Activated CD8-positive, alpha-beta T cell treated with anti-CD3 and anti-CD28 coated beads for 36 hours (primary cell): ENCODE measurements at regions not wholly inside any gene's neighbourhood (a gene's known extent, or its start where the extent isn't known, plus 50 kb on each side); places are given as distances from the start of the nearest gene placed in this dataset.
"Not testable (repeated sequence)": the region's sequence is repeated elsewhere in the genome, so short reads cannot be mapped to it uniquely, and the experiment has no call there.

Source experiments
- ATAC-seq: fragments of 200-7000 bp; cut with Tn5 transposase; one replicate; pipeline ENCODE4 v1.10.0; 2021; ENCODE audit warnings: mild to moderate bottlenecking, moderate library complexity
- CTCF ChIA-PET: fragments of 350-600 bp; sonication (Branson Sonifier 250); formaldehyde crosslinking; loops from one replicate; lab custom pipeline; 2021; ENCODE audit warnings: antibody characterized with exemption; lab: Charles Lee
- POLR2A ChIA-PET: fragments of 350-600 bp; sonication (Branson Sonifier 250); formaldehyde crosslinking; loops from one replicate; lab custom pipeline; 2021; ENCODE audit warnings: antibody characterized with exemption; lab: Charles Lee
- DNase-seq: peaks from one replicate; pipeline ENCODE4 v3.0.0-alpha.2; 2020
- H3K27ac Mint-ChIP-seq: one replicate; pipeline ENCODE4 v1.8.0; 2021; ENCODE audit warnings: mild to moderate bottlenecking, mixed read lengths
- H3K27me3 Mint-ChIP-seq: one replicate; pipeline ENCODE4 v1.8.0; 2021; ENCODE audit warnings: mixed read lengths
- H3K36me3 Mint-ChIP-seq: one replicate; pipeline ENCODE4 v1.8.0; 2021; ENCODE audit warnings: low read depth, mixed read lengths
- H3K4me1 Mint-ChIP-seq: one replicate; pipeline ENCODE4 v1.8.0; 2021; ENCODE audit warnings: low read depth, mixed read lengths
- H3K4me3 Mint-ChIP-seq: one replicate; pipeline ENCODE4 v1.8.0; 2021; ENCODE audit warnings: mild to moderate bottlenecking, moderate library complexity, mixed read lengths
- H3K9me3 Mint-ChIP-seq: one replicate; pipeline ENCODE4 v1.8.0; 2021; ENCODE audit warnings: mixed read lengths
- intact Hi-C: fragments of 100-400 bp; cut with micrococcal nuclease; formaldehyde crosslinking; loops from one replicate; pipeline ENCODE4 v1.10.0; 2022
- TF ChIP-seq, protein P1 (sequence below): fragments of 200-600 bp; IDR thresholded peaks from one replicate; pipeline ENCODE4 v1.8.0; 2022; ENCODE audit warnings: antibody characterized with exemption, mild to moderate bottlenecking

DNA sequence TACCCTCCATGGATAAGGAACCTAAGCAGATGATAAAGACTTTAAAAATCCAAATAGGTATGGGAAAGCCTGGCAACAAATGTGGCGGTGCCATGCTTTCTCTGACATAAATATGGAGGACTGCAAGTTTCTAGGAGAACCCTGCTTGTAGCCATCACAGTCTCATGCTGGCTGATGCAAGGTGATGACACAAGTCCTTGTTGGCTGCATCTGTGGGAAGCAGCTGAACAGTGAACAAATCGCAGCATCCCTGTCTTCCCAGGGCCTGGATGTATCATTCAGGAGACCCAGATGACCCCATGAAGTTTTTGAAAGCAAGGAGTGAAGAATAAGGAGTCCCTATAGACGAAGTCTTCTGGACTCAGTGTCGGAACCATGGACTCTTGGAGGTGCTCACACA is 234.4 kb upstream of the HS3ST1 start:
- no peaks in the 10 kb centered on the region for H3K36me3 Mint-ChIP-seq
- DNase-seq (no peak), ATAC-seq (no peak)
- H3K4me3 Mint-ChIP-seq, result no peak overlapping the region
- peaks cover 2% of the 10 kb centered on the region for H3K27me3 Mint-ChIP-seq
- TF ChIP-seq, protein P1, sequence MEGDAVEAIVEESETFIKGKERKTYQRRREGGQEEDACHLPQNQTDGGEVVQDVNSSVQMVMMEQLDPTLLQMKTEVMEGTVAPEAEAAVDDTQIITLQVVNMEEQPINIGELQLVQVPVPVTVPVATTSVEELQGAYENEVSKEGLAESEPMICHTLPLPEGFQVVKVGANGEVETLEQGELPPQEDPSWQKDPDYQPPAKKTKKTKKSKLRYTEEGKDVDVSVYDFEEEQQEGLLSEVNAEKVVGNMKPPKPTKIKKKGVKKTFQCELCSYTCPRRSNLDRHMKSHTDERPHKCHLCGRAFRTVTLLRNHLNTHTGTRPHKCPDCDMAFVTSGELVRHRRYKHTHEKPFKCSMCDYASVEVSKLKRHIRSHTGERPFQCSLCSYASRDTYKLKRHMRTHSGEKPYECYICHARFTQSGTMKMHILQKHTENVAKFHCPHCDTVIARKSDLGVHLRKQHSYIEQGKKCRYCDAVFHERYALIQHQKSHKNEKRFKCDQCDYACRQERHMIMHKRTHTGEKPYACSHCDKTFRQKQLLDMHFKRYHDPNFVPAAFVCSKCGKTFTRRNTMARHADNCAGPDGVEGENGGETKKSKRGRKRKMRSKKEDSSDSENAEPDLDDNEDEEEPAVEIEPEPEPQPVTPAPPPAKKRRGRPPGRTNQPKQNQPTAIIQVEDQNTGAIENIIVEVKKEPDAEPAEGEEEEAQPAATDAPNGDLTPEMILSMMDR, result no peak
- H3K4me1 Mint-ChIP-seq, result no peaks in the 10 kb centered on the region
- ChIA-PET POLR2A (no interaction called here), CTCF (no interaction called here)
- intact Hi-C loops, result no loop called here
- H3K9me3 Mint-ChIP-seq, result no peaks in the 10 kb centered on the region
- H3K27ac Mint-ChIP-seq, result no peak overlapping the region

DNA sequence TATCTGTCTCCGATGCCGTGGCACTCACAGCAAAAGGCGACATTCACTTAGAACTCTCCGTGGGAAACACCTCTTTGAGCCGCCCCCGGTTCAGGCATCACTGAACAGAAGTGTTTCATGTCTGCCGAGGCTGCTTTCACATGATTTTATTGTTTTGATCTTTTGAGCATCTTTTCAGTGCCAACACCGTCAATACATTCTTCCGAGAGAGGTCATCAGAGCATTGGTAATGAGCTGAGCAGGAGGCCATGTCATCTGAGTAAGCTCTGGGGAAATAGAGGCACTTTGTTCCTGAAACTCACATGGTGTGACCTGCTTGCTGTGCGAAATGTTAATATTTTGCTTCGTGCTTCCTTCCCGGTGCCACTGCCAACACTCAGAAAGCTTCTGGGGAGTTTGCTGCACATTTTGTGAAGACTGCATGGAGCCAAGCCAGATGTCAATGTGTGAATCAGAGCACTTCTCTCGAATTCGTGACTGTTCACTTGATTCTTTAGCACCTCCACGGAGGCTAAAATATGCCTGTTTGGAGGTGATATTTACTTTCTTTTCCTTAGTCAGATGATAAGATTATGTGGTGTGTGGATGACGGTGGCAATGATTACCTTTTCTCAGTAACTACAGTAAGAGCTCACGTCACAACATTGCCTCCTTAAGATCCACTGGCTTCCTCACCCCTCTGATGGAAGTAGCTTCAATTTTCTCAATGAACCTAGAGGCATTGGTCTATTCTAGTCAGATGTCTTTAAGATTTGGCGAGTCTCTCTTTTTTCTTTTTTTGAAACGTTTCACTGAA is 222.3 kb upstream of the HS3ST1 start:
- Mint-ChIP-seq H3K9me3 (no peaks in the 10 kb centered on the region), H3K36me3 (no peaks in the 10 kb centered on the region), H3K4me1 (no peaks in the 10 kb centered on the region), H3K27ac (no peak overlapping the region), H3K4me3 (no peak overlapping the region), H3K27me3 (peaks cover 5% of the 10 kb centered on the region)
- ChIA-PET CTCF (no interaction called here), POLR2A (no interaction called here)
- TF ChIP-seq, protein P1, result no peak
- ATAC-seq (no peak), DNase-seq (no peak)
- intact Hi-C loops, result no loop called here

DNA sequence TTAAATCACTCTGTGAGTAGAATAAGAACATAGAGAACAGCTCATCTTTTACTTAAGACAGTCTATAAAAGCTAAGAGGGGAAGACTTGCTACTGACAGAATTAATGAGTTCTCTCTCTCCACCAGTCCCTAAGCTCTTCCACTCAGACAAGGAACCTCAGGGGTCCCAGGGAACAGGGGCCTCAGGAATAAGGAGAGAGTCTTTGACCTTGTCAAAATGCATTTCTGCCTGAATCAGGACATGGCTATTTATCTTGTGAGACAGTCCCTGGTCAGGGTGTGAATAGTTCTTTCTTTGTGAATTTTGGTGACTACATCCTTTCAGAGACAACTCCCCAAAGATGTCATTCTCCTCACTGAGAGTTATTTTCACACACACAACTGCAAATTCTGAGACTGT is 218.7 kb upstream of the HS3ST1 start:
- Mint-ChIP-seq H3K4me1 (no peaks in the 10 kb centered on the region), H3K27ac (no peak overlapping the region), H3K27me3 (peaks cover 12% of the 10 kb centered on the region), H3K36me3 (no peaks in the 10 kb centered on the region), H3K4me3 (no peak overlapping the region), H3K9me3 (no peaks in the 10 kb centered on the region)
- POLR2A ChIA-PET, result interaction anchor here (0.7 kb wide), 1 partner anchor 850 kb away, joined by 4 read pairs; no protein-coding TSS in a partner anchor
- CTCF ChIA-PET, result interaction anchor here (0.7 kb wide), 1 partner anchor 19 kb away, joined by 3 read pairs; no protein-coding TSS in a partner anchor
- ATAC-seq (no peak), DNase-seq (no peak)
- TF ChIP-seq, protein P1, result no peak
- intact Hi-C loops, result no loop called here

DNA sequence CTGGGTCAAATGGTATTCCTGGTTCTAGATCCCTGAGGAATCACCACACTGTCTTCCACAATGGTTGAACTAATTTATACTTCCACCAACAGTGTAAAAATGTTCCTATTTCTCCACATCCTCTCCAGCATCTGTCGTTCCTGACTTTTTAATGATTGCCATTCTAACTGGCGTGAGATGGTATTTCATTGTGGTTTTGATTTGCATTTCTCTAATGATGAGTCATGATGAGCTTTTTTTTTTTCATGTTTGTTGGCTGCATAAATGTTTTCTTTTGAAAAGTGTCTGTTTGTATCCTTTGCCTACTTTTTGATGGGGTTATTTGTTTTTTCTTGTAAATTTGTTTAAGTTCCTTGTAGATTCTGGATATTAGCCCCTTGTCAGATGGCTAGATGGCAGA is 214.4 kb upstream of the HS3ST1 start:
- CTCF ChIA-PET, H3K4me3 Mint-ChIP-seq, H3K36me3 Mint-ChIP-seq, intact Hi-C loops, DNase-seq, H3K9me3 Mint-ChIP-seq, H3K4me1 Mint-ChIP-seq, H3K27me3 Mint-ChIP-seq, ATAC-seq, H3K27ac Mint-ChIP-seq, POLR2A ChIA-PET: not testable (repeated sequence)

DNA sequence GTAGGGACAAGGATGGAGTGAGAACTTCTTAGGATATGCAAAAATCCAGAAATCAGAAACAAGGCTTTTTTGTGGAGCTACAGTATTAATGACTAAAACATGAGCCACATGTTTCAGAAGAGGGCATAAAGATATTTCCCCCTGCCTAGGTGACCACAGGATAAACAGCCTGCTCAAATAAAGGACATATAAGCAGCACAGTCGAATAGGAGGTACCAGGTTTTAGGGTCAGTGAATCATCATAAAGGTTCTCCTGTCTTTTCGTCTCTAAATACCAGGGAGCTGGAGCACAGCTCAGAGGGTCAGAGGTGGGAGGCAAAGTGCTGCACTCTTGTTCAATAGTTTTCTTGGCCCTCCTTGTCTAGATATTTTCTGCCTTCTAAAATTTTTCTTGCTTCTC is 211.9 kb upstream of the HS3ST1 start:
- peaks cover 4% of the 10 kb centered on the region for H3K9me3 Mint-ChIP-seq
- TF ChIP-seq, protein P1, result no peak
- no peaks in the 10 kb centered on the region for H3K36me3 Mint-ChIP-seq
- H3K4me3 Mint-ChIP-seq, result no peak overlapping the region
- H3K4me1 Mint-ChIP-seq, result no peaks in the 10 kb centered on the region
- CTCF ChIA-PET, result interaction anchor here (0.6 kb wide), 1 partner anchor 15 kb away, joined by 3 read pairs; no protein-coding TSS in a partner anchor
- POLR2A ChIA-PET, result no interaction called here
- intact Hi-C loops, result no loop called here
- DNase-seq, result no peak
- ATAC-seq, result no peak
- H3K27ac Mint-ChIP-seq, result no peak overlapping the region
- H3K27me3 Mint-ChIP-seq, result peaks cover 7% of the 10 kb centered on the region
